ENCODE measurements at regions not wholly inside any gene's neighbourhood (a gene's known extent, or its start where the extent isn't known, plus 50 kb on each side); places are given as distances from the start of the nearest gene placed in this dataset.

DNA sequence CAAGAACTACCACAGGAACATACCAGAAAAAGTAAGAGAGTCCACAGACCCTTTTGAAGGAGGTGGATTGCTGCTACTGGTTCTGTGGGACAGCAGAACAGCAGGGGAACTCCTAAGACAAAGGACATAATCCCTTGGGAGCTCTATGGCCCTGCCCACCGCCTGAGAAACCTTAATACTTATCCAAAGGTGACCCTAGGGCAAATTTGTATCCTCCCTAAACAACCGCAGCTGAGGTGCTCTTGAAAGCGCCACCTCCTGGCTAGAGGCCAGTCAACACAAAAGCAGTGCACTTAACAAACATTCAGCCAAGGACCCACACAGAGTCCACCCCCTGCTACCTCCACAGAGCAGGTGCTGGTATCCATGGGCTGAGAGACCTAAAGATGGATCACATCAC, 136.8 kb downstream of the ADAM29 start:
- TF ChIP-seq, protein P1, sequence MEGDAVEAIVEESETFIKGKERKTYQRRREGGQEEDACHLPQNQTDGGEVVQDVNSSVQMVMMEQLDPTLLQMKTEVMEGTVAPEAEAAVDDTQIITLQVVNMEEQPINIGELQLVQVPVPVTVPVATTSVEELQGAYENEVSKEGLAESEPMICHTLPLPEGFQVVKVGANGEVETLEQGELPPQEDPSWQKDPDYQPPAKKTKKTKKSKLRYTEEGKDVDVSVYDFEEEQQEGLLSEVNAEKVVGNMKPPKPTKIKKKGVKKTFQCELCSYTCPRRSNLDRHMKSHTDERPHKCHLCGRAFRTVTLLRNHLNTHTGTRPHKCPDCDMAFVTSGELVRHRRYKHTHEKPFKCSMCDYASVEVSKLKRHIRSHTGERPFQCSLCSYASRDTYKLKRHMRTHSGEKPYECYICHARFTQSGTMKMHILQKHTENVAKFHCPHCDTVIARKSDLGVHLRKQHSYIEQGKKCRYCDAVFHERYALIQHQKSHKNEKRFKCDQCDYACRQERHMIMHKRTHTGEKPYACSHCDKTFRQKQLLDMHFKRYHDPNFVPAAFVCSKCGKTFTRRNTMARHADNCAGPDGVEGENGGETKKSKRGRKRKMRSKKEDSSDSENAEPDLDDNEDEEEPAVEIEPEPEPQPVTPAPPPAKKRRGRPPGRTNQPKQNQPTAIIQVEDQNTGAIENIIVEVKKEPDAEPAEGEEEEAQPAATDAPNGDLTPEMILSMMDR (conservative IDR thresholded peaks at IDR 0.05; ENCODE audit: low read depth, low read length): no peak
- DNase-seq (ENCODE audit: low read depth): no peak
- no peak overlapping the region for H3K4me3 ChIP-seq (ENCODE audit: low read depth, low read length)

DNA sequence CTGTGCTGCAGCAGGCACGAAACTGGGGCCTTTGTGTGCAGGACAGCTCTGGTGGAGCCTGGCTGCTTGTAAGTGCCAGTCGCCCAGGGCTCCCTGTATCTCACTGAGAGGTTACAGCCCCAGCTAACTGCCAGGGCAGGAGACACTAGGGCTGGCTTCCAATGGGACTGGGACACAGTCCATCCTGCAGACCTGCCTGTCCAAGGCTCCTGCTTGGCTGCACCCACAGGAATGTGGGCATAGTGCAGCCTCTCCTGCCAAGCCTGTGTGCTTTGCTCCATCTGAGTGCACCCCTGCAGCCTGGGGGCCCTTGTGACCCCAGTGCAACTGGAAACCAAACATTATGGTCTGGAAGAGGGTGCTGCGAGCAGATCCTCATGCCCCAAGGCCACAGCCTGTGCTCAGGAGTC, 144.0 kb downstream of the ADAM29 start:
- TF ChIP-seq, protein P1 (conservative IDR thresholded peaks at IDR 0.05; ENCODE audit: low read depth, low read length): no peak
- DNase-seq (ENCODE audit: low read depth): no peak
- H3K4me3 ChIP-seq (ENCODE audit: low read depth, low read length): no peak overlapping the region

DNA sequence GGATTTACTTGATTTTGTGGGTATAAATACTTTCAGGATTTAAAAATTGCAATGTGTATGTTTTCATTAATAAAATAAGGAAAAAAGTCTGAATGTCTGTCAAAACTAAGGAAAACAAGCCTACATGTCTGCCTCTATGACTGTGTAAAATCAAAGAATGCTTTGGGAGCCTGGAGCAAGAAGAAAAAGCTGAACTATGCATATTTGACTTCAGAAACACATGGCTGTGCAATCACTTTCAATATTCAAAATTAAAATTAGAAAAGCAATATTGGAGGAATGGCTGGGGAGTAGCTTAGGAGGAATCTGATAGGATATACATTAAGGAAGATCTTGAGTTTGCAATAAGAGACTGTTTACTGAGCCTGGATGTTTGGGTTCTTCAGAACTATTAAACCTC, 147.1 kb downstream of the ADAM29 start:
- no peak overlapping the region for H3K4me3 ChIP-seq (ENCODE audit: low read depth, low read length)
- TF ChIP-seq, protein P1 (conservative IDR thresholded peaks at IDR 0.05; ENCODE audit: low read depth, low read length): no peak
- DNase-seq (ENCODE audit: low read depth): no peak

DNA sequence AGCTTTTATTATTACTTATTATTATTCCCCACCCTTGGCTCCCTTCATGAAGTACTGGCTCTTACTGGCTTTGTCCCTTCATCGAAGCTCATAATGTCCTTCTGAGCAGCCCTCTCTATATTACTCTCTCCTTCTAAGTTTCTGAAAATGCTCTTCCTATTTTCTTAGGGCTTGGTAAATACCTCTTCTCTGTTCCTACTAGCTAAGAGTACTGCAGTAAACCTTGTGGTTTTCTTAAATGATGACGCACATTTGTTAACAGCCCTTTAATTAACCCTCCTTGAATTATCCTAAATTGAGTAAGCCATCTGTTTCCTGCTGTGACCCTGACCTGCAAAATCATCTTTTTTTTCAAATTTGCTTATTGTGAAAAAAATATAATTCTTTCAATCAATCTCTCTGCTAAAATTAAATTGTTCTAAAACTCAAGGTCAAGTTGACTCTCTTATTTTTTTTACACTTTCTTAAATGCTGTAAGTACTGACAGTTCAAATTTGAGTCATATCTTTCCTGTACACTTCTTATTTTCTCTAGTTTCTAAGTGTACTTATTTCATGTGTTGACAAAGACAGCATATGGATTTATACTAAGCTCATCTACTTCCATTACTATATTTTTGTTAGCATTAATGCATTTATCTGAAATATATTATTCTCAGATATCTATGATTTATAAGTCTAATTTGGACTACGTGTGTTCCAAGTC, 148.9 kb downstream of the ADAM29 start:
- TF ChIP-seq, protein P1 (conservative IDR thresholded peaks at IDR 0.05; ENCODE audit: low read depth, low read length): no peak
- no peak overlapping the region for H3K4me3 ChIP-seq (ENCODE audit: low read depth, low read length)
- DNase-seq (ENCODE audit: low read depth): no peak

DNA sequence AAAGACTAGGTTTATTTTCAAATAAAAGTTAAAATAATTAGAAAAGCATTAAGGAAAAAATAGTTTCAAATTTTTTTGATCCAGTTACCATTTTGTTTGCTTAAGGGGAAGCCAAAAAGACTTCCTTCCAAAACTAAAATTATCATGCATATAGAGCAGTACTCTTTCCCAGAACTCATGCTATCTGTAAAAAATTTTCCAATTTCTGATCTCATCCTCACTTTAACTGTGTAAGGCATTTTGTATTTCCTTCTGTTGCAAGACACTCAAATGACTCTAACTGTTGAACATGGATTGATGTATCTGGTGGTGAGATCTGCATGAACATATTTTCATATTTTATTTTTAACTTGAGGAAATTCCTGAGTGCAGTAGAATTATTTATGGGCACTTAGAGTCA, 150.1 kb downstream of the ADAM29 start:
- DNase-seq (ENCODE audit: low read depth): no peak
- no peak overlapping the region for H3K4me3 ChIP-seq (ENCODE audit: low read depth, low read length)
- TF ChIP-seq, protein P1 (conservative IDR thresholded peaks at IDR 0.05; ENCODE audit: low read depth, low read length): no peak

DNA sequence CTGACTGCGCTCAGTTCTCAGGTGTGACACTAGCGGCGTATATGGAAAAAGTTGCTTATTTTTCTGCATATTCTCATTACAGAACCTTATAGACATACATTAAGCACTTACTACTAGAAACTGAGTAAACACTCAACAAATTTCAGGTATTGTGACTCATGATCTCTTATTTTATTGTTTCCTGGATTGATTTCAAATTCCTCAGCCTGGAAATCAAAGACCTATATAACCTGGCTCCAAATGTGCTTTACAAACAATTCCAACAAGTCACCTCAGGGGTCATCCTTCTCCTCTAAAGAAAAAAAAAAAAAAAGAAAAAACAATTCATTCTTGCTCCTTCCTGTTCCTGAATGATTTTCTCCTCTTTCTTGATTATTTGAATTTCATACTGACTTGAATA, 152.3 kb downstream of the ADAM29 start:
- no peak for DNase-seq (ENCODE audit: low read depth)
- no peak overlapping the region for H3K4me3 ChIP-seq (ENCODE audit: low read depth, low read length)
- TF ChIP-seq, protein P1 (conservative IDR thresholded peaks at IDR 0.05; ENCODE audit: low read depth, low read length): no peak

DNA sequence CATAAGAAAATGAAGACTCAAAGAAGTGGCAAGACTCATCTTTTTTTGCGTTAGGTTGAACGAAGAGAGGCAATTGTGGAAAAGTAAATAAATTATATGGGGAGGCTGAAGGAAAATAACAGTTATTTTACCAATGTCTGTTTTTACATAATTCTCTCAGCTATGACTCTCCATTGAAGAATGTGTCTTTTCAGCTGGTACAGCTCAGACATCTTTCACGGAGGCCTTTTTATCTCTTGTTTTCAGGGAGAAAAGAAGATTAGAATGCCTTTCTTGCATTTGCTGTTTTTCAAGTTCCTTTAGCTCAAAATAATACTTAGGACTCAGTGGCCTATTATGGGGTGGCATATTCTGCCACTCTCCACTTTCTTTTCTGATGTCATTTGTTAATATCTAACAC, 153.0 kb downstream of the ADAM29 start:
- TF ChIP-seq, protein P1 (conservative IDR thresholded peaks at IDR 0.05; ENCODE audit: low read depth, low read length): no peak
- no peak overlapping the region for H3K4me3 ChIP-seq (ENCODE audit: low read depth, low read length)
- DNase-seq (ENCODE audit: low read depth): peak; percentile 66
